ENCODE measurements at regions not wholly inside any gene's neighbourhood (a gene's known extent, or its start where the extent isn't known, plus 50 kb on each side); places are given as distances from the start of the nearest gene placed in this dataset.
"Not testable (repeated sequence)": the region's sequence is repeated elsewhere in the genome, so short reads cannot be mapped to it uniquely, and the experiment has no call there.

GRCh38 chr2:103196802-103197201 is 435.0 kb downstream of the TMEM182 start:
- Histone ChIP-seq H2BK20ac (ENCODE audit: low read length) (no peak overlapping the region), H3K79me2 (ENCODE audit: control insufficient read depth in 1 of 2, insufficient read depth in 2 of 2, low read length in 2 of 2) (no peaks in the 10 kb centered on the region), H3K27ac (ENCODE audit: low read depth, low read length) (no peak overlapping the region), H2AK5ac (ENCODE audit: low read depth, low read length) (no peak overlapping the region), H4K5ac (ENCODE audit: insufficient read length, low read depth, low read length) (no peak overlapping the region), H3K9me3 (ENCODE audit: insufficient read depth in 2 of 2, low read depth in 1 of 2, low read length in 1 of 2) (0 out of 4 replicates have a peak, but pooled peaks cover 0 to 4% of the 10 kb centered on the region in 2 experiments), H3K4me1 (replicated peaks in 1 of 4; ENCODE audit: control insufficient read depth in 3 of 4, insufficient read depth in 4 of 4, low read length in 3 of 4) (no peaks in the 10 kb centered on the region), H3K23me2 (ENCODE audit: low read depth, low read length) (no peaks in the 10 kb centered on the region), H2BK15ac (ENCODE audit: low read length) (no peak overlapping the region), H3K36me3 (ENCODE audit: control insufficient read depth in 2 of 4, insufficient read depth in 4 of 4, low read length in 3 of 4) (no peaks in the 10 kb centered on the region), H2AFZ (ENCODE audit: low read length) (no peak overlapping the region), H2BK12ac (ENCODE audit: low read depth, low read length) (no peak overlapping the region), H3K56ac (replicated peaks; ENCODE audit: insufficient read length, low read depth, low read length) (no peak overlapping the region), H3K23ac (ENCODE audit: insufficient read length) (no peak overlapping the region), H3K9ac (replicated peaks in 1 of 4; ENCODE audit: extremely low read depth in 1 of 4, low read depth in 3 of 4, low read length in 3 of 4) (no peak overlapping the region), H3K4me2 (ENCODE audit: insufficient read depth in 1 of 2, low read depth in 2 of 2, low read length in 2 of 2) (no peak overlapping the region), H2BK5ac (ENCODE audit: low read depth, low read length) (no peak overlapping the region), H2BK120ac (replicated peaks; ENCODE audit: low read depth, low read length) (no peak overlapping the region), H3K27me3 (replicated peaks in 1 of 4; ENCODE audit: control insufficient read depth in 3 of 4, extremely low read depth in 1 of 4, insufficient read depth in 3 of 4, low read length in 3 of 4) (no peaks in the 10 kb centered on the region), H3K4me3 (ENCODE audit: extremely low read depth in 1 of 4, insufficient read depth in 2 of 4, low read depth in 3 of 4, low read length in 4 of 4) (no peak overlapping the region), H3K4ac (replicated peaks; ENCODE audit: insufficient read length, low read depth, low read length) (no peak overlapping the region), H3K18ac (ENCODE audit: extremely low read depth, low read length) (no peak overlapping the region), H4K8ac (ENCODE audit: extremely low read depth, insufficient read depth, low read length) (no peak overlapping the region), H3K14ac (ENCODE audit: insufficient read length) (no peak overlapping the region), H4K20me1 (replicated peaks in 1 of 2; ENCODE audit: control insufficient read depth in 1 of 2, insufficient read depth in 2 of 2, low read length in 2 of 2) (no peaks in the 10 kb centered on the region), H3K79me1 (ENCODE audit: low read depth, low read length) (no peaks in the 10 kb centered on the region), H4K91ac (replicated peaks; ENCODE audit: insufficient read length, low read length) (no peak overlapping the region)
- ChIA-PET POLR2A (ENCODE audit: partially characterized antibody) (no interaction called here), CTCF (ENCODE audit: partially characterized antibody) (interaction anchor here (1.2 to 1.3 kb wide), 2 partner anchors 12 to 36 kb away, joined by 3 read pairs; no protein-coding TSS in a partner anchor)
- 95% methylated on average over 3 of the region's 3 CpGs; no CpG with 5 or more reads in 1 of the 2 experiments for WGBS, 2 experiments (ENCODE audit: extremely low coverage in 1 of 2, insufficient coverage in 1 of 2, insufficient read length in 1 of 2, insufficient replicate concordance in 2 of 2, low coverage in 1 of 2, low lambda C conversion rate in 2 of 2, missing lambda C conversion rate in 1 of 2)
- no peak for FAIRE-seq
- DNase-seq (ENCODE audit: low read depth in 1 of 2, low spot score in 2 of 2) = no peak
- no peak for TF ChIP-seq SP4 (IDR thresholded peaks at IDR 0.05; ENCODE audit: low read length)

DNA sequence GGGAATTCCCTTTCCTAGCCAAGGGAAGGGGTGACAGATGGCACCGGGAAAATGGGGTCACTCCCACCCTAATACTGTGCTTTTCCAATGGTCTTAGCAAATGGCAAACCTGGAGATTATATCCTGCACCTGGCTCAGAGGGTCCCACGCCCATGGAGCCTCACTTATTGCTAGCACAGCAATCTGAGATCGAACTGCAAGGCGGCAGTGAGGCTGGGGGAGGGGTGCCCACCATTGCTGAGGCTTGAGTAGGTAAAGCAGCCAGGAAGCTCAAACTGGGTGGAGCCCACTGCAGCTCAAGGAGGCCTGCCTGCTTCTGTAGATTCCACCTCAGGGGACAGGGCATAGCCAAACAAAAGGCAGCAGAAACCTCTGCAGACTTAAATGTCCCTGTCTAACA is 438.9 kb downstream of the TMEM182 start:
- WGBS, 2 experiments (ENCODE audit: extremely low coverage in 1 of 2, insufficient coverage in 1 of 2, insufficient read length in 1 of 2, insufficient replicate concordance in 2 of 2, low coverage in 1 of 2, low lambda C conversion rate in 2 of 2, missing lambda C conversion rate in 1 of 2) = 76% methylated on average over 4 of the region's 4 CpGs; no CpG with 5 or more reads in 1 of the 2 experiments
- H3K9me3 ChIP-seq (ENCODE audit: insufficient read depth in 2 of 2, low read depth in 1 of 2, low read length in 1 of 2); H3K27me3 ChIP-seq (replicated peaks in 1 of 4; ENCODE audit: control insufficient read depth in 3 of 4, extremely low read depth in 1 of 4, insufficient read depth in 3 of 4, low read length in 3 of 4); H2BK120ac ChIP-seq (replicated peaks; ENCODE audit: low read depth, low read length); H2BK15ac ChIP-seq (ENCODE audit: low read length); H3K23me2 ChIP-seq (ENCODE audit: low read depth, low read length); H2BK20ac ChIP-seq (ENCODE audit: low read length); H2BK12ac ChIP-seq (ENCODE audit: low read depth, low read length); H3K56ac ChIP-seq (replicated peaks; ENCODE audit: insufficient read length, low read depth, low read length); DNase-seq (ENCODE audit: low read depth in 1 of 2, low spot score in 2 of 2); POLR2A ChIA-PET (ENCODE audit: partially characterized antibody); H4K5ac ChIP-seq (ENCODE audit: insufficient read length, low read depth, low read length); H2AK5ac ChIP-seq (ENCODE audit: low read depth, low read length); H3K4me2 ChIP-seq (ENCODE audit: insufficient read depth in 1 of 2, low read depth in 2 of 2, low read length in 2 of 2); FAIRE-seq; H3K4ac ChIP-seq (replicated peaks; ENCODE audit: insufficient read length, low read depth, low read length); H3K79me2 ChIP-seq (ENCODE audit: control insufficient read depth in 1 of 2, insufficient read depth in 2 of 2, low read length in 2 of 2); H3K23ac ChIP-seq (ENCODE audit: insufficient read length); H3K4me3 ChIP-seq (ENCODE audit: extremely low read depth in 1 of 4, insufficient read depth in 2 of 4, low read depth in 3 of 4, low read length in 4 of 4); H3K18ac ChIP-seq (ENCODE audit: extremely low read depth, low read length); H3K14ac ChIP-seq (ENCODE audit: insufficient read length); H3K36me3 ChIP-seq (ENCODE audit: control insufficient read depth in 2 of 4, insufficient read depth in 4 of 4, low read length in 3 of 4); H3K27ac ChIP-seq (ENCODE audit: low read depth, low read length); H4K20me1 ChIP-seq (replicated peaks in 1 of 2; ENCODE audit: control insufficient read depth in 1 of 2, insufficient read depth in 2 of 2, low read length in 2 of 2); H4K91ac ChIP-seq (replicated peaks; ENCODE audit: insufficient read length, low read length); H3K4me1 ChIP-seq (replicated peaks in 1 of 4; ENCODE audit: control insufficient read depth in 3 of 4, insufficient read depth in 4 of 4, low read length in 3 of 4); H2AFZ ChIP-seq (ENCODE audit: low read length); H3K79me1 ChIP-seq (ENCODE audit: low read depth, low read length); H2BK5ac ChIP-seq (ENCODE audit: low read depth, low read length); H4K8ac ChIP-seq (ENCODE audit: extremely low read depth, insufficient read depth, low read length); H3K9ac ChIP-seq (replicated peaks in 1 of 4; ENCODE audit: extremely low read depth in 1 of 4, low read depth in 3 of 4, low read length in 3 of 4): not testable (repeated sequence)
- CTCF ChIA-PET (ENCODE audit: partially characterized antibody) = interaction anchor here (0.8 to 1.4 kb wide), 2 partner anchors 8 to 352 kb away, joined by 3 read pairs; no protein-coding TSS in a partner anchor
